Keratinocyte (primary cell): ENCODE measurements at regions not wholly inside any gene's neighbourhood (a gene's known extent, or its start where the extent isn't known, plus 50 kb on each side); places are given as distances from the start of the nearest gene placed in this dataset.

Source experiments
- DNase-seq: peaks from one replicate; pipeline ENCODE4 v3.0.0-alpha.2; 2011; ENCODE audit warnings: low read depth, missing footprints, low spot score
- FAIRE-seq: peaks from 2 replicates; lab custom pipeline; 2011; peaks lifted over from hg19 to GRCh38; lab: Jason Lieb, UNC
- H2AFZ ChIP-seq: 2 replicates; pipeline ENCODE4 v1.6.0; 2012; ENCODE audit warnings: low read length, control low read depth, inconsistent platforms; ENCODE audit not compliant: control insufficient read depth
- H3K27ac ChIP-seq: 2 replicates; pipeline ENCODE4 v1.5.1; 2011; ENCODE audit warnings: low read length; ENCODE audit not compliant: control insufficient read depth, insufficient read depth
- H3K27me3 ChIP-seq: 3 replicates; pipeline ENCODE4 v1.6.0; 2011; ENCODE audit warnings: low read length; ENCODE audit not compliant: control insufficient read depth, insufficient read depth; ENCODE audit errors: extremely low read depth
- H3K36me3 ChIP-seq, 2 experiments: 2 replicates in 1 of 2; 3 replicates in 1 of 2; pipeline ENCODE4 v1.5.1; 2011; ENCODE audit warnings: low read length in 2 of 2, mild to moderate bottlenecking in 1 of 2; ENCODE audit not compliant: control insufficient read depth in 2 of 2, insufficient read depth in 2 of 2; ENCODE audit errors: extremely low read depth in 1 of 2
- H3K4me1 ChIP-seq: 3 replicates; pipeline ENCODE4 v1.5.1; 2011; ENCODE audit warnings: low read length; ENCODE audit not compliant: control insufficient read depth, insufficient read depth; ENCODE audit errors: extremely low read depth
- H3K4me2 ChIP-seq: 3 replicates; pipeline ENCODE4 v1.6.0; 2011; ENCODE audit warnings: low read depth, low read length; ENCODE audit not compliant: control insufficient read depth, insufficient read depth; ENCODE audit errors: extremely low read depth
- H3K4me3 ChIP-seq, 3 experiments: fragments of 200-600 bp in 1 of 3; sonication (generic) in 1 of 3; 2 replicates in 2 of 3; 3 replicates in 1 of 3; pipeline ENCODE4 v1.5.1; 2011 to 2016; ENCODE audit warnings: low read length in 3 of 3, mild to moderate bottlenecking in 3 of 3, control low read depth in 2 of 3, inconsistent platforms in 1 of 3, low read depth in 1 of 3, mixed read lengths in 1 of 3, mixed run types in 1 of 3, moderate library complexity in 1 of 3; ENCODE audit not compliant: control insufficient read depth in 2 of 3, insufficient read depth in 2 of 3; ENCODE audit errors: extremely low read depth in 1 of 3
- H3K79me2 ChIP-seq: 2 replicates; pipeline ENCODE4 v1.6.0; 2012; ENCODE audit warnings: low read length; ENCODE audit not compliant: control insufficient read depth, insufficient read depth
- H3K9ac ChIP-seq: 3 replicates; pipeline ENCODE4 v1.6.0; 2011; ENCODE audit warnings: low read length; ENCODE audit not compliant: control insufficient read depth, insufficient read depth; ENCODE audit errors: extremely low read depth
- H3K9me1 ChIP-seq: 3 replicates; pipeline ENCODE4 v1.6.0; 2011; ENCODE audit warnings: low read length; ENCODE audit not compliant: control insufficient read depth, insufficient read depth; ENCODE audit errors: extremely low read depth
- H3K9me3 ChIP-seq: 2 replicates; pipeline ENCODE4 v1.5.1; 2012; ENCODE audit warnings: low read depth, low read length; ENCODE audit not compliant: control insufficient read depth
- H4K20me1 ChIP-seq: 3 replicates; pipeline ENCODE4 v1.6.0; 2011; ENCODE audit warnings: low read length; ENCODE audit not compliant: control insufficient read depth, insufficient read depth; ENCODE audit errors: extremely low read depth
- CTCF ChIP-seq, 3 experiments: IDR thresholded peaks in 1 of 3; conservative IDR thresholded peaks in 1 of 3; optimal IDR thresholded peaks in 1 of 3; 2 replicates in 2 of 3; 3 replicates in 1 of 3; pipeline versions ENCODE3 to v1.5.1; 2011; ENCODE audit warnings: low read length in 3 of 3, mild to moderate bottlenecking in 3 of 3, moderate library complexity in 2 of 3, control low read depth in 1 of 3, inconsistent platforms in 1 of 3; ENCODE audit not compliant: insufficient read depth in 2 of 3; ENCODE audit errors: extremely low read depth in 1 of 3
- EZH2 ChIP-seq: IDR thresholded peaks from one replicate; pipeline ENCODE4 v1.6.1; 2012; ENCODE audit warnings: inconsistent platforms, mild to moderate bottlenecking, low read length, moderate library complexity
- dilution Hi-C: fragments of 300-500 bp; cut with MboI; formaldehyde crosslinking; loops from one replicate; pipeline ENCODE4 v1.7.0; 2020; ENCODE audit warnings: low sequenced_read_pairs; ENCODE audit not compliant: extremely low pct_ligation_motif_present

GRCh38 chr1:103333141-103333540, 192.4 kb upstream of the RNPC3 start:
- DNase-seq (no peak), FAIRE-seq (no peak)
- no peak for TF ChIP-seq CTCF (optimal IDR thresholded peaks at IDR 0.05 in 1 of 3, IDR thresholded peaks at IDR 0.05 in 1 of 3, conservative IDR thresholded peaks at IDR 0.05 in 1 of 3; ENCODE audit: extremely low read depth in 1 of 3, insufficient read depth in 2 of 3, low read length in 3 of 3)
- no peak for TF ChIP-seq EZH2
- dilution Hi-C loops = no loop called here
- H3K36me3 ChIP-seq = no peaks in the 10 kb centered on the region
- no peak overlapping the region for H3K4me2 ChIP-seq
- H4K20me1 ChIP-seq = no peaks in the 10 kb centered on the region
- no peaks in the 10 kb centered on the region for H3K4me1 ChIP-seq
- no peak overlapping the region for H3K4me3 ChIP-seq
- no peaks in the 10 kb centered on the region for H3K27me3 ChIP-seq
- no peak overlapping the region for H3K9ac ChIP-seq
- no peak overlapping the region for H3K27ac ChIP-seq
- H2AFZ ChIP-seq = no peak overlapping the region
- H3K9me1 ChIP-seq = no peaks in the 10 kb centered on the region
- H3K79me2 ChIP-seq = no peaks in the 10 kb centered on the region
- H3K9me3 ChIP-seq = no peaks in the 10 kb centered on the region

- FAIRE-seq (no peak), DNase-seq (no peak)
- no peaks in the 10 kb centered on the region for H3K36me3 ChIP-seq
- no peak overlapping the region for H3K27ac ChIP-seq
- H3K27me3 ChIP-seq = no peaks in the 10 kb centered on the region
- no peaks in the 10 kb centered on the region for H3K4me1 ChIP-seq
- H3K9me3 ChIP-seq = no peaks in the 10 kb centered on the region
- H3K9ac ChIP-seq = no peak overlapping the region
- dilution Hi-C loops = no loop called here
- H3K4me2 ChIP-seq = no peak overlapping the region
- no peaks in the 10 kb centered on the region for H3K9me1 ChIP-seq
- TF ChIP-seq CTCF (optimal IDR thresholded peaks at IDR 0.05 in 1 of 3, IDR thresholded peaks at IDR 0.05 in 1 of 3, conservative IDR thresholded peaks at IDR 0.05 in 1 of 3; ENCODE audit: extremely low read depth in 1 of 3, insufficient read depth in 2 of 3, low read length in 3 of 3) (no peak), EZH2 (no peak)
- no peaks in the 10 kb centered on the region for H3K79me2 ChIP-seq
- no peaks in the 10 kb centered on the region for H4K20me1 ChIP-seq
- H3K4me3 ChIP-seq = no peak overlapping the region
- H2AFZ ChIP-seq = no peak overlapping the region
Measured at GRCh38 chr1:103327054-103327719, 198.3 kb upstream of the RNPC3 start.
